Tibial nerve (tissue), 3 donors: ENCODE measurements at regions not wholly inside any gene's neighbourhood (a gene's known extent, or its start where the extent isn't known, plus 50 kb on each side); places are given as distances from the start of the nearest gene placed in this dataset.

Experiments used
- POLR2A ChIP-seq, 2 donors: fragments of 450-650 bp; IDR thresholded peaks; one replicate each; pipeline ENCODE4 v1.6.1; 2017; ENCODE audit warnings: antibody characterized with exemption in 2 of 2, mild to moderate bottlenecking in 2 of 2, moderate library complexity in 2 of 2
- TF ChIP-seq, protein P1 (sequence below), 5 experiments: fragments of 200-600 bp in 3 of 5; fragments of 450-650 bp in 2 of 5; sonication (generic) in 3 of 5; IDR thresholded peaks; one replicate each; pipeline ENCODE4 v1.5.1; 2016 to 2019; ENCODE audit warnings: antibody characterized with exemption in 5 of 5, mild to moderate bottlenecking in 3 of 5, moderate library complexity in 2 of 5

DNA sequence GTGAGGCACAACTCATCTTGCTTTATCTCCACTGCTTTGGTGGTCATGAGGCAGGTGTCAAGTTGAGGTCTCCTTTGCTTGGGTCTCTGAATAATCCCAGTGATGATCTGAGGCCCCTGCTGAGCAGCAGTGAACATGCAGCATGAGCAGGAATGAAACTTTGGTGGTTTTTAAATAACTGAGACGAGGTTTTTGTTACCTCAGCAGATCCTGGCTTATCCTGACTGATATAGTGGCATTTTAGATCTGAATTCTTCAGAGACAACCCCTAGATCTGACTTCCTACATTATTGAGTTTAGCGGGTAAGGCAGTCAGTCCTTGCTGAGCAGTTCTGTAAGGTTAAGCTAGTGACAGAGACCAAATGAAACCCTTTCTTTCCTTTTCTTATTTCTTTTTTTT is 230.4 kb downstream of the ARRDC4 start:
- TF ChIP-seq, protein P1, sequence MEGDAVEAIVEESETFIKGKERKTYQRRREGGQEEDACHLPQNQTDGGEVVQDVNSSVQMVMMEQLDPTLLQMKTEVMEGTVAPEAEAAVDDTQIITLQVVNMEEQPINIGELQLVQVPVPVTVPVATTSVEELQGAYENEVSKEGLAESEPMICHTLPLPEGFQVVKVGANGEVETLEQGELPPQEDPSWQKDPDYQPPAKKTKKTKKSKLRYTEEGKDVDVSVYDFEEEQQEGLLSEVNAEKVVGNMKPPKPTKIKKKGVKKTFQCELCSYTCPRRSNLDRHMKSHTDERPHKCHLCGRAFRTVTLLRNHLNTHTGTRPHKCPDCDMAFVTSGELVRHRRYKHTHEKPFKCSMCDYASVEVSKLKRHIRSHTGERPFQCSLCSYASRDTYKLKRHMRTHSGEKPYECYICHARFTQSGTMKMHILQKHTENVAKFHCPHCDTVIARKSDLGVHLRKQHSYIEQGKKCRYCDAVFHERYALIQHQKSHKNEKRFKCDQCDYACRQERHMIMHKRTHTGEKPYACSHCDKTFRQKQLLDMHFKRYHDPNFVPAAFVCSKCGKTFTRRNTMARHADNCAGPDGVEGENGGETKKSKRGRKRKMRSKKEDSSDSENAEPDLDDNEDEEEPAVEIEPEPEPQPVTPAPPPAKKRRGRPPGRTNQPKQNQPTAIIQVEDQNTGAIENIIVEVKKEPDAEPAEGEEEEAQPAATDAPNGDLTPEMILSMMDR (IDR thresholded peaks at IDR 0.05), result no peak
- no peak for TF ChIP-seq POLR2A (IDR thresholded peaks at IDR 0.05)
